Right cardiac atrium (tissue), 5 donors: ENCODE measurements at regions not wholly inside any gene's neighbourhood (a gene's known extent, or its start where the extent isn't known, plus 50 kb on each side); places are given as distances from the start of the nearest gene placed in this dataset.
A peak's percentile ranks its signal among the peaks of the same experiment; 100 is the strongest.
"Not testable (repeated sequence)": the region's sequence is repeated elsewhere in the genome, so short reads cannot be mapped to it uniquely, and the experiment has no call there.

Experiments
- ATAC-seq, 2 donors: fragments of 200-7000 bp; cut with Tn5 transposase; one replicate each; pipeline versions ENCODE4 v1.8.0 to v1.9.1; 2020; ENCODE audit warnings: moderate library complexity in 2 of 2, mild to moderate bottlenecking in 1 of 2
- DNase-seq, 3 donors: peaks; one replicate each; pipeline ENCODE4 v3.0.0-alpha.2; 2020
- H3K27ac ChIP-seq: one replicate; pipeline ENCODE4 v1.5.1; 2013; ENCODE audit warnings: mild to moderate bottlenecking, low read length, control low read depth, moderate library complexity
- H3K27me3 ChIP-seq: one replicate; pipeline ENCODE4 v1.6.1; 2013; ENCODE audit not compliant: control insufficient read depth, insufficient read depth
- H3K4me1 ChIP-seq: one replicate; pipeline ENCODE4 v1.6.1; 2013; ENCODE audit warnings: low read length; ENCODE audit not compliant: control insufficient read depth, insufficient read depth
- H3K4me3 ChIP-seq: one replicate; pipeline ENCODE4 v1.5.1; 2013; ENCODE audit warnings: low read length, control low read depth
- H3K9me3 ChIP-seq: one replicate; pipeline ENCODE4 v1.6.1; 2013; ENCODE audit warnings: low read length; ENCODE audit not compliant: control insufficient read depth
- WGBS: extraction: QIAGEN DNeasy Blood & Tissue Kit; methylation state at CpG from one replicate; pipeline ENCODE4 v1.1.7; 2013; 5-methylcytosine and 5-hydroxymethylcytosine counted together
- intact Hi-C, 4 donors: fragments of 100-400 bp; cut with DNase I; formaldehyde crosslinking; loops; one replicate each; pipeline versions ENCODE4 v1.11.0 to v1.14.0; 2022 to 2023
- donor health status: healthy with polysubstance abuse.
- donor health status: DM: no; HTN: yes; CAD: no.
- donor health status: DM: no; HTN: no; CAD: no.
- donor health status: DM: no; HTN: yes; CAD: no; lungs with severe emphysema.
- donor health status: DM: yes; HTN: yes; CAD: no.

- ATAC-seq, intact Hi-C loops: not testable (repeated sequence)
- DNase-seq = peak; percentile 29 to 39 (median 37)
Measured at GRCh38 chr9:67635067-67635466, 223.7 kb upstream of the ANKRD20A1 start.

GRCh38 chr9:67611900-67612299, 246.8 kb upstream of the ANKRD20A1 start:
- DNase-seq (peak in 2 of 3 donors; percentile 31 to 49), ATAC-seq (peak in 1 of 2 donors; percentile 41)
- H3K27ac ChIP-seq, H3K4me3 ChIP-seq, H3K9me3 ChIP-seq, H3K4me1 ChIP-seq, H3K27me3 ChIP-seq, intact Hi-C loops: not testable (repeated sequence)
- 86% methylated on average over 13 of the region's 15 CpGs for WGBS

More at GRCh38 chr9:67635067-67635466, 223.7 kb upstream of the ANKRD20A1 start:
- not testable (repeated sequence) for H3K27ac ChIP-seq, H3K9me3 ChIP-seq, H3K27me3 ChIP-seq, H3K4me1 ChIP-seq, H3K4me3 ChIP-seq
- WGBS = 10% methylated on average over 3 of the region's 6 CpGs

- H3K27me3 ChIP-seq, intact Hi-C loops, H3K4me1 ChIP-seq, ATAC-seq, H3K9me3 ChIP-seq, H3K4me3 ChIP-seq, H3K27ac ChIP-seq: not testable (repeated sequence)
- peak in 1 of 3 donors; percentile 40 for DNase-seq
- 81% methylated on average over 8 of the region's 8 CpGs for WGBS
Measured at GRCh38 chr9:67609872-67610271, 248.9 kb upstream of the ANKRD20A1 start.

GRCh38 chr9:67609435-67609834, 249.3 kb upstream of the ANKRD20A1 start:
- DNase-seq, ATAC-seq, intact Hi-C loops, H3K4me3 ChIP-seq, H3K27me3 ChIP-seq, H3K27ac ChIP-seq, H3K9me3 ChIP-seq, H3K4me1 ChIP-seq: not testable (repeated sequence)
- 97% methylated on average over 5 of the region's 7 CpGs for whole genome bisulfite sequencing

GRCh38 chr9:67605113-67605512, 253.6 kb upstream of the ANKRD20A1 start:
- H3K9me3 ChIP-seq, DNase-seq, H3K27ac ChIP-seq, ATAC-seq, intact Hi-C loops, H3K4me3 ChIP-seq, H3K4me1 ChIP-seq, H3K27me3 ChIP-seq: not testable (repeated sequence)
- 91% methylated on average over 3 of the region's 9 CpGs for WGBS

- intact Hi-C loops, H3K27ac ChIP-seq, H3K4me1 ChIP-seq, H3K27me3 ChIP-seq, ATAC-seq, H3K9me3 ChIP-seq, H3K4me3 ChIP-seq: not testable (repeated sequence)
- WGBS = no CpG with 5 or more reads among the region's 9 CpGs
- peak; percentile 12 to 60 (median 37) for DNase-seq
Measured at GRCh38 chr9:67603609-67604008, 255.1 kb upstream of the ANKRD20A1 start.

- no CpG with 5 or more reads among the region's 8 CpGs for WGBS
- H3K4me3 ChIP-seq, DNase-seq, H3K27me3 ChIP-seq, intact Hi-C loops, H3K9me3 ChIP-seq, H3K4me1 ChIP-seq, ATAC-seq, H3K27ac ChIP-seq: not testable (repeated sequence)
Measured at GRCh38 chr9:67592424-67592823, 266.3 kb upstream of the ANKRD20A1 start.

GRCh38 chr9:67555874-67556273, 302.9 kb upstream of the ANKRD20A1 start:
- H3K9me3 ChIP-seq, intact Hi-C loops, H3K4me1 ChIP-seq, H3K27me3 ChIP-seq, DNase-seq, ATAC-seq, H3K4me3 ChIP-seq, H3K27ac ChIP-seq: not testable (repeated sequence)
- no CpG with 5 or more reads among the region's 3 CpGs for WGBS

GRCh38 chr9:67550044-67550443, 308.7 kb upstream of the ANKRD20A1 start:
- ATAC-seq, H3K4me3 ChIP-seq, H3K27me3 ChIP-seq, H3K27ac ChIP-seq, H3K9me3 ChIP-seq, intact Hi-C loops, DNase-seq, H3K4me1 ChIP-seq: not testable (repeated sequence)
- WGBS = 100% methylated on average over 1 of the region's 6 CpGs

- H3K9me3 ChIP-seq, H3K4me3 ChIP-seq, DNase-seq, H3K27ac ChIP-seq, H3K27me3 ChIP-seq, intact Hi-C loops, ATAC-seq, H3K4me1 ChIP-seq: not testable (repeated sequence)
- WGBS = 86% methylated on average over 1 of the region's 4 CpGs
Measured at GRCh38 chr9:67529834-67530233, 328.9 kb upstream of the ANKRD20A1 start.

- intact Hi-C loops, ATAC-seq, H3K27me3 ChIP-seq, H3K4me3 ChIP-seq, DNase-seq, H3K9me3 ChIP-seq, H3K4me1 ChIP-seq, H3K27ac ChIP-seq: not testable (repeated sequence)
- no CpG with 5 or more reads among the region's 5 CpGs for WGBS
Measured at GRCh38 chr9:67516938-67517337, 341.8 kb upstream of the ANKRD20A1 start.

- intact Hi-C loops = not testable (repeated sequence)
Measured at GRCh38 chr9:67514587-67514986, 344.1 kb upstream of the ANKRD20A1 start.

More at GRCh38 chr9:67514587-67514986, 344.1 kb upstream of the ANKRD20A1 start:
- WGBS = no CpG with 5 or more reads among the region's 10 CpGs
- H3K9me3 ChIP-seq, H3K27ac ChIP-seq, H3K4me1 ChIP-seq, H3K27me3 ChIP-seq, H3K4me3 ChIP-seq, DNase-seq, ATAC-seq: not testable (repeated sequence)
